BE2C (cell line): ENCODE measurements at regions not wholly inside any gene's neighbourhood (a gene's known extent, or its start where the extent isn't known, plus 50 kb on each side); places are given as distances from the start of the nearest gene placed in this dataset.

Experiments
- DNase-seq: peaks from one replicate; pipeline ENCODE4 v3.0.0-alpha.2; 2020
- H3K27me3 ChIP-seq: fragments of 250-450 bp; sonication (Bioruptor Pico); 2 replicates; pipeline ENCODE4 v1.5.1; 2020; ENCODE audit warnings: mild to moderate bottlenecking
- H3K36me3 ChIP-seq: fragments of 250-450 bp; sonication (Bioruptor Pico); 2 replicates; pipeline ENCODE4 v1.5.1; 2020; ENCODE audit warnings: mild to moderate bottlenecking
- H3K4me1 ChIP-seq: fragments of 250-450 bp; sonication (Bioruptor Pico); 2 replicates; pipeline ENCODE4 v1.5.1; 2020
- H3K4me3 ChIP-seq: 2 replicates; pipeline ENCODE4 v1.5.1; 2011; ENCODE audit warnings: low read depth, low read length
- H3K9me3 ChIP-seq: fragments of 250-450 bp; sonication (Bioruptor Pico); 2 replicates; pipeline ENCODE4 v1.5.1; 2020
- CTCF ChIP-seq: IDR thresholded peaks from 2 replicates; pipeline ENCODE4 v1.5.1; 2012; ENCODE audit warnings: mild to moderate bottlenecking, low read depth, low read length

DNA sequence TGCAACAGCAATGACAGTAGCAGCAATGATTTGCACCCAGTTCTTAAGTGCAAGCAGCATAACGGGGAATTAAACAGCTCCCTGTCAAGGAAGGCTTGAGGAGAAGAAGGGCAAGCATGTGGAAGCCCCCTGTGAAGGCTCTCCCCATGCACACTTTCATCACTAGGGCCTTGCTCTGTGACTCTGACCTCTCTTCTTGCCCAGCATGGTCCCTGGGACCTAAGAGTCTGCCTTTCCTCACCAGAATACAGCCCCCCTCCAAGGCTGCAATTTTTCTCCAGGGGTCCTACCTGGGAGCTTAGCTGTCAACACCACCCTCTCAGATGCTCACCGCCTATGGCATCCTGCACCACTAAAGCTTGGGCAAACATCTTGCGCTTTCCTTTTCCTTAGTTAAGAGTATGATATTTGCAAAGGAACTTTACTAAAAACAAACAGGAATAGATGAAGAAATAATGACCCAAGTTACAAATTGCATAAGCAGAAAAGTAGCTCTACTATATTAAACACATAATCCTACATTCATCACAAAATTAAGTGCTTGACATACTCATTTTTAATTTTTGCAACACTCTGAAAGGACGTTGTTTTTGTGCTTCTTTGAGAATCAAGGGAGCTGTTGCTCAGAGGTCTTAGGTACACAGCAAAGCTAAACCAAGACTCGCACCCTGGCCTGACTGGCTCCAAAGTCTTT, 187.6 kb downstream of the ADAMTS15 start:
- no peak for TF ChIP-seq CTCF
- H3K27me3 ChIP-seq, result no peaks in the 10 kb centered on the region
- H3K4me3 ChIP-seq, result no peak overlapping the region
- H3K9me3 ChIP-seq, result no peaks in the 10 kb centered on the region
- H3K36me3 ChIP-seq, result no peaks in the 10 kb centered on the region
- no peaks in the 10 kb centered on the region for H3K4me1 ChIP-seq
- no peak for DNase-seq

- Histone ChIP-seq H3K4me3 (no peak overlapping the region), H3K9me3 (no peaks in the 10 kb centered on the region), H3K4me1 (no peaks in the 10 kb centered on the region), H3K36me3 (no peaks in the 10 kb centered on the region), H3K27me3 (no peaks in the 10 kb centered on the region)
- DNase-seq, result no peak
- no peak for TF ChIP-seq CTCF
Measured at GRCh38 chr11:130636722-130637464, 188.4 kb downstream of the ADAMTS15 start.

GRCh38 chr11:130637566-130637965, 189.1 kb downstream of the ADAMTS15 start:
- Histone ChIP-seq H3K4me1 (no peaks in the 10 kb centered on the region), H3K4me3 (no peak overlapping the region), H3K27me3 (no peaks in the 10 kb centered on the region), H3K36me3 (no peaks in the 10 kb centered on the region), H3K9me3 (no peaks in the 10 kb centered on the region)
- DNase-seq, result no peak
- no peak for TF ChIP-seq CTCF

- H3K36me3 ChIP-seq, result no peaks in the 10 kb centered on the region
- TF ChIP-seq CTCF, result no peak
- H3K9me3 ChIP-seq, result no peaks in the 10 kb centered on the region
- H3K4me1 ChIP-seq, result no peaks in the 10 kb centered on the region
- no peak for DNase-seq
- H3K4me3 ChIP-seq, result no peak overlapping the region
- H3K27me3 ChIP-seq, result no peaks in the 10 kb centered on the region
Measured at GRCh38 chr11:130638033-130638432, 189.6 kb downstream of the ADAMTS15 start.

DNA sequence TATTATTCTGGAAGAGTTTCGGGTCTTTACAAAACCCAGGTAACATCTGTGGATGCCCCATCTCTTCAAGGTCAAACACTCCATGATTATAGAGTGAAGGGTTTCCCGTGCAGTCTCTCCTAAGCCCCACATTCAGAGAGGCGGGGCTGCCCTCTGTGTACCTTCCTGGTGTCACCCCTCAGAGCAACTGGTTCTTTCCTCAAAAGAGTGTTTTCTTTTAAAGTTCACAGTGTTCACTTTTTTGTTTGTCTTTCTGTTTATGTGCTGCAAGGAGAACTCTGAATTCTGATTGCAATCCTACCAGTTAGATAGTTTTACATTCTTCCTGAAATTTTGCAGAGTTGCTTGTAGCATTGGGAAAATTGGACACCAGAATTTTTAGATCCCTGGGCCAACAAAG, 190.2 kb downstream of the ADAMTS15 start:
- Histone ChIP-seq H3K36me3 (no peaks in the 10 kb centered on the region), H3K4me1 (no peaks in the 10 kb centered on the region), H3K9me3 (no peaks in the 10 kb centered on the region), H3K27me3 (no peaks in the 10 kb centered on the region), H3K4me3 (no peak overlapping the region)
- no peak for DNase-seq
- TF ChIP-seq CTCF, result no peak

- DNase-seq, result no peak
- Histone ChIP-seq H3K36me3 (no peaks in the 10 kb centered on the region), H3K9me3 (no peaks in the 10 kb centered on the region), H3K4me3 (no peak overlapping the region), H3K27me3 (no peaks in the 10 kb centered on the region), H3K4me1 (no peaks in the 10 kb centered on the region)
- no peak for TF ChIP-seq CTCF
Measured at GRCh38 chr11:130639369-130639768, 190.9 kb downstream of the ADAMTS15 start.
